OCI-M1 (cell line): ENCODE measurements at regions not wholly inside any gene's neighbourhood (a gene's known extent, or its start where the extent isn't known, plus 50 kb on each side); places are given as distances from the start of the nearest gene placed in this dataset.
"Not testable (repeated sequence)": the region's sequence is repeated elsewhere in the genome, so short reads cannot be mapped to it uniquely, and the experiment has no call there.

Source experiments
- DNase-seq: peaks from one replicate; lab custom pipeline; 2025; lab: John Stamatoyannopoulos, UW

- no peak for DNase-seq
Measured at GRCh38 chr11:101835506-101836063, 79.2 kb upstream of the CEP126 start.

DNA sequence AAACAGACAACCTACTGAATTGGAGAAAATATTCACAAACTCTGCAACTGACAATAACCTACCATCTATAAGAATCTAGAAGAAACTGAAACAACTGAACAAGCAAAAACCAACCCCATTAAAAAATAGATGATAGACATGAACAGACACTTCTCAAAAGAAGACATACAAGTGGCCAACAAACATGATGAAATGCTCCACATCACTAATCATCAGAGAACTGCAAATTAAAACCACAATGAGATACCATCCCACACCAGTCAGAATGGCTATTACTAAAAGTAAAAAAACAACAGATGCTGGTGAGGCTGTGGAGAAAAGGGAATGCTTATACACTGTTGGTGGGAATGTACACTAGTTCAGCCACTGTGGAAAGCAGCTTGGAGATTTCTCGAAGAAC lies 84.3 kb upstream of the CEP126 start:
- not testable (repeated sequence) for DNase-seq

- DNase-seq = no peak
Measured at GRCh38 chr11:101825531-101825930, 89.3 kb upstream of the CEP126 start.

- DNase-seq = no peak
Measured at GRCh38 chr11:101817581-101817980, 97.2 kb upstream of the CEP126 start.

DNA sequence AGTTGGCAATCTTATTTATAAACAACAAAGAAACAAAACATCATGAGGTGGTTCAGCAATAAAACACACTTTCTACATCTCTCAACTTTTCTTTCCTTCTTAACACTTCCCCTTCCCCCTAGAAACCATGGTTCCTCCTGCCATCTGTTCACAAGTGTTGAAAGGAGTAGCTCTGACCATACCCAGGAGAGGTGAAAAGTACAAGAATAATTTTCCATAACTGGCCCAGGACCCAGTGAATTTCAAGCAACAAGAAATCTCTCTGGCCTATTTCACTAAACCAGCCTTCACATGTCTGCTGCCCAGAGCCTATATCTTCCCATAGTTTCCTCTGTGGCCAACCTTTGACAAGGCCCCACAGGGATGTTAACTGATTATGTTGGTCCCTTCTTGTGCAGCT lies 98.2 kb upstream of the CEP126 start:
- DNase-seq = no peak

DNA sequence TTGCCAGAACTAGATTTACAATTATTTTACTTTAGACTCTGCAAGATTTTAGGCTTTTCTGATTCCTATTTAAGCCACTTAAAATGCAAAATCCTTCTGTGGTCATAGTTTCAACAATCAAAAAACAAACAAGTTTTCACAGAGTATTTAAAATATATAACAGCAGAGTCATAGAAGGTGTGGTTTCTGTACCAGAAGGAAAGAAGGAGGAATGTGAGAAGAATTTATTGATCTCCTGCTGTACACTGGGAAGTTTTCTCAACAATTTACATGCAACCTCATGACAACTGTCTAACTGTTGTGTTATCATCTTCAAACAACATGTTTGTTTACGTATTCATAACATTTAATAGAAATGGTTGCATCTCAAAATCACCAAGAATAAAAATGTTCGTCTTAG lies 102.3 kb upstream of the CEP126 start:
- DNase-seq = no peak

- DNase-seq = no peak
Measured at GRCh38 chr11:101810546-101810945, 104.3 kb upstream of the CEP126 start.

DNA sequence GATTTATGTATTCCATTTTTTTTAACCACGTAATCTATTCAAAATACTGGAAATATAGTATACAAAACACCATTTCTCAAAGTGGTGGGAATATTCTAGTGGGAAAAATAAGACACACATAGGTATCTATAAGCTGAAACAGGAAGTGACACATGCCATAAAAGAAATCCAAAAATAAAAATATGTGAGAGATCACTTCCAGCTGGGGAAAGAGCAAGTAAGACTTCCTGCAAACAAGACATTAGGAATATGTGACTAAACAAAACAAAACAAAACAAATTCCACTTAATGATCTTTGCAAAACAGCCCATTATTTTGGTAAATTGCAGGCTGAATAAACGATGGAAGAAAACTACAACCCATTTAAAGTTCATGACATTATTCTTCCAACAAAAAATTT lies 107.3 kb upstream of the CEP126 start:
- DNase-seq = no peak

DNA sequence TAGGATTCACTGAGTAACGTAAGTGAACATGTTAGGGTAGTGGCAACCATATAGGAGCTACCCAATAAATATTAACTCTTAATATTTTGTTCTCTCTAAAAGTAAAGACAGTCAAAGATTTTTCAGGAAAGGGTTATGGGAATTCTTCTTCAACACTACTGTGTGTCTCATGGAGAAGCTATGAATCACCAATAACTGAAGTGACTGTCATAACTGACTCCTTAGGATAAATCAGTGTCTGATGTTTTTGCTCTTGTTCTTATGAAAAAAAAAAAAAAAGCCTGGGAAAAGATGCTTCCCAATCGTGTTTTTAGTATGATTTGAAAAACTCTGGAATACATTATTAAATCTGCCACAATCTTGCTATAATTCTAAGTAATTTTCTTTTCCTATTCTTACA lies 111.2 kb upstream of the CEP126 start:
- DNase-seq = no peak

DNA sequence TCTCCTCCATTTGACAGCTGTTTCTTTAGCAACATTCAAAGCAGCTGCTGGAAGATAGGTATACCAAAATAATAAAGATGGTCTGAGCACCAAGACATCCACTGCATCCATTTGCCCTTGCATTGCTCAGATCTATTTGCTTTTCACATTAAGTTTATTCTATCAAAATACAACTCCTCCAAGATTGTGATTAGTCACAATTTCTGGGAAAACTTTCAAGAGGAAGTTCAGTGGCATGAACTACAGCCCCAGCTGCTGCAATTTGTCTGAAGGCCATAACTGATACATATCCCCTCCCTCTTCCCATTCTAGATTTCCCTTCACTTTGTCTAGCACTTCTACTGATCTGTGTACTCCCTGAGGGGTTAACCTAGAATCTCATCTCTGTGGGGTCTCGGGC lies 117.5 kb upstream of the CEP126 start:
- DNase-seq = no peak

DNA sequence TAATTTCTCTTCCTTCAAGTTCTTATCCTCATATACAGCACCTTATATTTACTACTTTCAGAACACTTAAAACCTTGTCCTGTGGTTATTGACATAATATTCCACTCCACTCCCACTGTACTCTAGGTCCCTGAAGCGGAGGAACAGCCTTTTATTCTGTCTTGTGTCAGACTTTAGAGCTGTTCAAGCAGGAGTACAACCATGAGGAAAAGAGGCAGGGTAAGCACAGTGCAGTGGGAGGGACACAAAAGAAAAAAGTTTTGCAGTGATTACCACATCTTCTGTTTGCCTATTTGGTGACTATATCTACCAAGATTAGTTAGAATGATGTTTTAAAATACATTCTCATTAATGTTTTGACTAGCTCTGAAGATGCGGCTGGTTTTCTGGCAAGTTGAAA lies 122.0 kb upstream of the CEP126 start:
- no peak for DNase-seq

GRCh38 chr11:101786916-101787315 lies 127.9 kb upstream of the CEP126 start:
- DNase-seq = no peak

- DNase-seq = no peak
Measured at GRCh38 chr11:101786421-101786820, 128.4 kb upstream of the CEP126 start.

GRCh38 chr11:101779167-101779566 lies 135.6 kb upstream of the CEP126 start:
- not testable (repeated sequence) for DNase-seq

GRCh38 chr11:101777476-101777875 lies 137.3 kb upstream of the CEP126 start:
- DNase-seq = no peak

GRCh38 chr11:101775033-101775432 lies 139.8 kb upstream of the CEP126 start:
- no peak for DNase-seq

- DNase-seq = no peak
Measured at GRCh38 chr11:101770648-101771047, 144.2 kb upstream of the CEP126 start.

GRCh38 chr11:101765932-101766331 lies 148.9 kb upstream of the CEP126 start:
- DNase-seq = no peak

GRCh38 chr11:101759771-101760450 lies 154.9 kb upstream of the CEP126 start:
- DNase-seq = no peak

DNA sequence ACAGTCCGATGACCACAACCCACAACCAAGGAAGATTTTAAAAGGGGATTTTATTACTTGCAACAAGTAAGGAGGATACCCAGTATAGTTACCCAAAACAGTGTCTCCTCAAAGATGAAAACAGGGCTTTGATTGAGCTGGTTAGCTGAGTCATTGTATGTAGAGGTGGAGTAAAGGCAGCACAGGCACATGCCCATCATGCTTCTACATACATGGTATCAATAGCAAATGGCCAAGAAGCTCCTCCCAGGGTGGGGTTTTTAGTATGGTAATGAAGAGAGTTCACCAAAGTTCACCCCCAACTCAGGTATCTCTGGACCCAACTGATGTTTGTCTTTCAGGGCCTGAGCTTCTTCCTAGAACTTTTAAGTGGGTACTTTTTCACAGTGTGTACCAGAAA lies 157.1 kb upstream of the CEP126 start:
- DNase-seq = no peak

DNA sequence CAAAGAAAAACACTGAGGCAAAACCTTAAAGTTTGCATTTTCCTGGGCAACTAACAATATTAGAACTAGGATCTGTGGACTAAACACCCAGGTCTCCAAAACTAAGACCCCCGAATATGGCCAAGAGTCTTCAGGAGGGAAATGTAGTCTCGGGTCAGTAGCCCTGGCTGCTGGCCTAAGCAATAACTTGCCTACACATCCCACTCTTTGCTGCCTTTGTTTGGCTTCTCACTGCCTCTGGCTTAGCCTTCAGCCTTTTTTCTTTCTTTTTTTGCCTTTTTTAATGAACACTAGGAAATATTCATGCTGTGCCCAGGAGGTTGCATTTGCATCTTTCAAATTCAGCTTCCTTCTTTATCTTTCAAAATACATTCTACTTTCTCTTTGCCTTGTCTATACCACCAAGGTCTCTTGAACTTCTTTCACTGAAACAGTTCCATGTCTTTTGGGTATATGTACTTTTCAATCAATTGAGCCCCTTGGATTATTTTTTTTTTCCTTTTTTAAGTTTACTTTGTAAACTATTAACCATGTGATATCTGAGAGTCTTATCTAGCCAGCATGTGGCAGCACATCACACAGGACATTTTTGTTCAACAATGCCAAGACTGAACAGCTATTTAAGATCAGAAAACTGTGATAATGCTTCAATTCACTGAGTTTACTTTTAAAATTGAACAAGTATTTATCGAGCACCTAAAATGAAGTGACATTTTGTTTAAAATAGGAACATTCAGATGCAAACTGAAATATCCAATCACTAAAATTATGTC lies 165.0 kb upstream of the TRPC6 start:
- peak; percentile 42 for DNase-seq

DNA sequence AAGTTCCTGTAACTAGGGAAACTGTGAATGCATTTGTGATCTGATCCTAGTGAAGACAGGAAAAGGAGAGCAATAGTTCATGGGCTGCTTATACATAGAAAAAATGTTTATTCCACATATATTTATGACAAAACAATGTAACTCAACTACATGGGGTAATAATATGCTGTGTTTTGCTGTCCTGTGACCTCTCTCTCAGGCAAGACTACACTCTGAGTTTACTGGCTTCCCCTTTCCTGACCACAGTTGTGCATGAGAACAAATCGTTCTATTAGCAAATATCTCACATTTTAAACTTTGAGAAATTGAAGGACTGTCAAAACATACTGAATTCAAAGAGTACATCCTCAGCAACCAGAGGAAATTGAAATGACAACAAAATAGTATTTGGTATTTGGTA lies 161.9 kb upstream of the TRPC6 start:
- no peak for DNase-seq

DNA sequence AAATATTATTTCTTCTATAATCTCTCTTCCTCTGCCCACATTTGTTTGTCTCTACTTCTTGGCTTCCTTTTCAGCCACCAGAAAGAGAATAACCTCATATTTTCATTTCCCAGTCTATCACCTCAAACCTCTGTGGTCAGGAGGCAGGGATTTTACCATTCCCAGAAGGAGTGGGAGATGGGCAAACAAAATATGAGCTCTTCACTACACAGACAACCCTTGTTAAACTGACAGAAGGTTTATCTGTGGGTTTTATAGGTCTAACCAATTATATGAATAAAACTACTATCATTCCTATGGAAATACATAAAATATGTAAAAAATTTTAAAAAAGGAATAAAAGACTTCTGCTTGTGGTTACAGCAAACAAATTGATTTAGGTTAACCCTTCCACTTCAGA lies 160.0 kb upstream of the TRPC6 start:
- no peak for DNase-seq
